ENCODE measurements at regions not wholly inside any gene's neighbourhood (a gene's known extent, or its start where the extent isn't known, plus 50 kb on each side); places are given as distances from the start of the nearest gene placed in this dataset.

GRCh38 chr14:28701733-28702132, 64.9 kb upstream of the FOXG1 start:
- Histone ChIP-seq H3K27ac (ENCODE audit: low read length) (no peak overlapping the region), H2AFZ (ENCODE audit: low read depth, low read length) (no peak overlapping the region), H4K20me1 (ENCODE audit: insufficient read depth) (no peaks in the 10 kb centered on the region), H3K27me3 (ENCODE audit: insufficient read depth, low read depth, low read length) (no peaks in the 10 kb centered on the region), H3K4me3 (ENCODE audit: low read length) (no peak overlapping the region), H3K36me3 (ENCODE audit: insufficient read depth, low read length) (peaks cover 4% of the 10 kb centered on the region), H3K4me2 (ENCODE audit: low read length) (no peak overlapping the region), H3K9ac (ENCODE audit: low read length) (no peak overlapping the region), H3K9me3 (ENCODE audit: low read length) (no peaks in the 10 kb centered on the region), H3K79me2 (replicated peaks; ENCODE audit: insufficient read depth, low read length) (no peaks in the 10 kb centered on the region), H3F3A (ENCODE audit: insufficient read depth, low read length, poor library complexity, severe bottlenecking) (no peaks in the 10 kb centered on the region), H3K9me2 (ENCODE audit: insufficient read depth, low read length) (no peaks in the 10 kb centered on the region)
- TF ChIP-seq EZH2 (IDR thresholded peaks at IDR 0.05; ENCODE audit: borderline replicate concordance, insufficient read depth, low read length, poor library complexity, severe bottlenecking) (no peak), POLR2AphosphoS5 (IDR thresholded peaks at IDR 0.05) (no peak), RAD21 (conservative IDR thresholded peaks at IDR 0.05) (no peak), EP300 (conservative IDR thresholded peaks at IDR 0.05; ENCODE audit: poor library complexity, severe bottlenecking) (no peak), TAF1 (IDR thresholded peaks at IDR 0.05; ENCODE audit: low read depth) (no peak), CTCF (IDR thresholded peaks at IDR 0.05; ENCODE audit: poor library complexity, severe bottlenecking) (no peak), MXI1 (conservative IDR thresholded peaks at IDR 0.05; ENCODE audit: poor library complexity, severe bottlenecking) (no peak), SMC3 (conservative IDR thresholded peaks at IDR 0.05; ENCODE audit: poor library complexity) (no peak), REST (IDR thresholded peaks at IDR 0.05; ENCODE audit: borderline replicate concordance) (no peak)

- no peak overlapping the region for H3K4me3 ChIP-seq (ENCODE audit: low read length)
- no peak overlapping the region for H3K4me2 ChIP-seq (ENCODE audit: low read length)
- H3K79me2 ChIP-seq (replicated peaks; ENCODE audit: insufficient read depth, low read length) = no peaks in the 10 kb centered on the region
- H2AFZ ChIP-seq (ENCODE audit: low read depth, low read length) = no peak overlapping the region
- no peaks in the 10 kb centered on the region for H3F3A ChIP-seq (ENCODE audit: insufficient read depth, low read length, poor library complexity, severe bottlenecking)
- no peak overlapping the region for H3K27ac ChIP-seq (ENCODE audit: low read length)
- no peaks in the 10 kb centered on the region for H3K27me3 ChIP-seq (ENCODE audit: insufficient read depth, low read depth, low read length)
- H3K9me3 ChIP-seq (ENCODE audit: low read length) = no peaks in the 10 kb centered on the region
- no peaks in the 10 kb centered on the region for H3K9me2 ChIP-seq (ENCODE audit: insufficient read depth, low read length)
- no peak overlapping the region for H3K9ac ChIP-seq (ENCODE audit: low read length)
- H3K36me3 ChIP-seq (ENCODE audit: insufficient read depth, low read length) = peaks cover 4% of the 10 kb centered on the region
- H4K20me1 ChIP-seq (ENCODE audit: insufficient read depth) = no peaks in the 10 kb centered on the region
- TF ChIP-seq EP300 (conservative IDR thresholded peaks at IDR 0.05; ENCODE audit: poor library complexity, severe bottlenecking) (no peak), POLR2AphosphoS5 (IDR thresholded peaks at IDR 0.05) (no peak), REST (IDR thresholded peaks at IDR 0.05; ENCODE audit: borderline replicate concordance) (no peak), RAD21 (conservative IDR thresholded peaks at IDR 0.05) (no peak), EZH2 (IDR thresholded peaks at IDR 0.05; ENCODE audit: borderline replicate concordance, insufficient read depth, low read length, poor library complexity, severe bottlenecking) (no peak), CTCF (IDR thresholded peaks at IDR 0.05; ENCODE audit: poor library complexity, severe bottlenecking) (no peak), SMC3 (conservative IDR thresholded peaks at IDR 0.05; ENCODE audit: poor library complexity) (no peak), MXI1 (conservative IDR thresholded peaks at IDR 0.05; ENCODE audit: poor library complexity, severe bottlenecking) (no peak), TAF1 (IDR thresholded peaks at IDR 0.05; ENCODE audit: low read depth) (no peak)
These were observed 63.1 kb upstream of the FOXG1 start for GRCh38 chr14:28703482-28703881.
